HG02970 (cell line): ENCODE measurements at regions not wholly inside any gene's neighbourhood (a gene's known extent, or its start where the extent isn't known, plus 50 kb on each side); places are given as distances from the start of the nearest gene placed in this dataset.
"Not testable (repeated sequence)": the region's sequence is repeated elsewhere in the genome, so short reads cannot be mapped to it uniquely, and the experiment has no call there.

ENCODE experiments used
- ATAC-seq: cut with Tn5 transposase; IDR thresholded peaks from one replicate; pipeline ENCODE4 v1.9.1; 2021; ENCODE audit warnings: mild to moderate bottlenecking, moderate library complexity, moderate number of reproducible peaks; ENCODE audit not compliant: unreplicated experiment, low FRiP score

DNA sequence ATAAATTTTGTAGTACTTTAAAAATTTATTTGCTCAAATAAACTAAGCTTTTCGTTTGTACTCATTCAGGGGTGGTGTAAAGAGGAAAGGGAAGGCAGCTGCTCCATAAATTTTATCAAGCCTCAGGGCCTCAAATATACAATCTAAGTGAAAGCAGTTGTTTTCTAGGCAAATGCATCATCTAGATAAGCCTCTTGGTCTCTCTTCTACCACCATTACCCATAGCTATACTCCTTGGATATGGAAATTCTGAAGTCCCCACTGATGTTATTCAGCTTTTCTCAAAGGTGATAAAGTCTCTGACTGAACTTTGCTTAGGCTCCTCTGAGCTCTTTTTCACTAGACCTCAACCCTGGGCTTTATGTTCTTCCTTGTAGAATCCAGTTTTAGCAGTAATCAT, 1313.1 kb downstream of the JRKL start:
- no peak for ATAC-seq

DNA sequence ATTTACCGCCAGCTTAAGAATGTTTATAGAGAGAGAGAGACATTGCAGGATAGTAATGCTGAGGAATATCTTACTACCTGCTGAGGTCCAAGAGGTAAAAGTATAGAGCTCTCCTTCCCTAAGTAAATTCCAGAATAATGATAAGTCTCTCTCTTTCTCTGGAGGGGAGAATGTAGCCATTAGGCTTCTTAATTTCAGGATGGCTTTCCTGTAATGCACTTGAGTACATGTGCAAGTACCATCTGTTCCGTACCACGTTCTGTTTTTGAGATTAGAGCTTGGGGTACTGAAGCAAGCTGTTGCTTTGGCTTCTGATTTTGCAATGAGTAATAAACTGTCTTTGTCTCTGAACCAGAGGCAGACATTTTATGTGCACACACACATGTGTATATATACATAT, 1314.0 kb downstream of the JRKL start:
- ATAC-seq, result no peak

DNA sequence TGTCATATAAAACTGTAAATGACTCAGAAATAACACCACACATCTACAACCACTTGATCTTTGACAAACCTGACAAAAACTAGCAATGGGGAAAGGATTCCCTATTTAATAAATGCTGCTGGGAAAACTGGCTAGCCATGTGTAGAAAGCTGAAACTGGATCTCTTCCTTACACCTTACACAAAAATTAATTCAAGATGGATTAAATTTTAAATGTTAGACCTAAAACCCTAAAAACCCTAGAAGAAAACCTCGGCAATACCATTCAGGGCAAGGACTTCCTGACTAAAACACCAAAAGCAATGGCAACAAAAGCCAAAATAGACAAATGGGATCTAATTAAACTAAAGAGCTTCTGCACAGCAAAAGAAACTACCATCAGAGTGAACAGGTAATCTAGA, 1315.3 kb upstream of the CNTN5 start:
- not testable (repeated sequence) for ATAC-seq

DNA sequence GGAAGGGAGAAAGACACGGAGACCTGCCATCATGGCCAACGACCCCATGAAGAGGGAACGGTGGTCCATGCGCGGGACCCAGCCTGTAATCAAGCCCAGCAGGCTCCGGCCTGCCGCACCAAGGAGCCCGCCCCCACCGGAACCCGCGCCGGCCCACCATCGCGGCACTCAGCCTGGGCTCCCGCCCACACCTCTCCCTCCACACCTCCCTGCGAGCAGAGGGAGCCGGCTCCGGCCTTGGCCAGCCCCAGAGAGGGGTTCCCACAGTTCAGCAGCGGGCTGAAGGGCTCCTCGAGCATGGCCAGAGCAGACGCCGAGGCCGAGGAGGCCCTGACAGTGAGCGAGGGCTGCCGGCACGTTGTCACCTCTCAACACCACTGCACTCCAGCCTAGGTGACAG, 1302.8 kb upstream of the CNTN5 start:
- no peak for ATAC-seq

DNA sequence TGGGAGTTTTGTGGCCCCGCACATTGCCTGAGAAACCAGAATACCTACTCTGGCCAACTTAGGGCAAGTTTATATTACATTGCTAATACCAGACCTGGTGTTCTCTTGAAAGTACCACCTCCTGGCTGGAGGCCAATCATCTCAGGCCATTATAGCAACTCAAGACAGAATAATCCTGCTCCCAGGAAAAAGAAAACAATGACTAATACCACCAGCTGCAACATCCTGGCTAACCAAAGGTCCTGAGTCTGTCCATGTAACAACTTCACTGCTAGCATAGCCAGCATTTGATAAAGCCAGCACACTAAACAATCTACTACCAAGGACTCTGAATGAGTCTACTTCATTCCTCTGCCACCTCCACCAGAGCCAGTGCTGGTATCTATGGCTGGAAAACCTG, 1298.7 kb upstream of the CNTN5 start:
- no peak for ATAC-seq

DNA sequence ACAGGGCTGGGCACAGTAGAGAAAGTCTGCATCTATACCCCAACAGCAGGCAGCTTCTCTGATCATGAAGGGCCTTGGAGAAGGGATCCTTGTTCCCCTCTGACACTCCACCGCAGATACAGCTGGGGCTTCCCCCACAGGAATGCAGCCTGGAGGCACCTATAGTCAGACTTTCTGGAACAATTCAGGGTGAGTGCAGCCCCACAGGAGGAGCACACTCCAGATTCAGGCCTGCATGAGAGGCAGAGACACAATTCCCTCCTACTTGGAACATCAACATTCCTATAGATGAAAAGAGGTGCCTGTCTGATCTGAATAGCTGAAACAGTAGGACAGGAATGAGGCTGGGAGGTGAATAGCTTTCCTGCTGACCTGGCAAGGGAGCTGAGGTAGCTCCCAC, 1298.0 kb upstream of the CNTN5 start:
- ATAC-seq, result no peak

DNA sequence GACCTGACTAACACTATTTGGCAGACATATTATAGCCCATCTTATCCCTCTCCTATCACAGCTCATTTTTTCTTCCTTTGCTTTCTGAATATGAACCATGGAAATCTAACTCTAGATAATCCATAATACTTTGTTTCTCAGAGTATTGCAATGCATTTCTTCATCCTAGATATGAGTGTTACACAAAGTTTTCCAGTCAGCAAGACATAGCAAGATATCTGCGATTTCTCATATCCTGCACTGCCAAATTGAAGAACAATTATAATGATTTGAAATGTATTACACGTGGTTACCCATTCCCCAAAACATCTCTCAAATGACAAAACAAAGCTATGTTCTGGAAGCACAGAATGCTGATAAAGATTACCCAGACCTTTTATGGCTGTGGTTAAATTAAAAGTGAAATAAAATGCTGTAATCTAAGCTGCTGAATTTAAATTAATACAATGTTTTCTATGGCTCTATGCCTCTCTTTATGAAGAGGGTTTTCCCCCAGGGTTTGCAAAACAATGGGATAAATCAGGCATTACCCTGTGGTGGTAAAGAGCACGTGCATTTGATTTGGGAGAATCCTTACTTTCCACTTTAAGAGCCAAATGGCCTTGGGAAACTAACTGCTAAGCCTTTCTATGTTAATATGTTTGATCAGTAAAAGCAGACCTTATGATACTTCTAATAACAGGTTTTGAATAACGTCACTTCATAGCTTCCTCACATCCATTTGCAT, 1291.0 kb upstream of the CNTN5 start:
- ATAC-seq, result no peak

DNA sequence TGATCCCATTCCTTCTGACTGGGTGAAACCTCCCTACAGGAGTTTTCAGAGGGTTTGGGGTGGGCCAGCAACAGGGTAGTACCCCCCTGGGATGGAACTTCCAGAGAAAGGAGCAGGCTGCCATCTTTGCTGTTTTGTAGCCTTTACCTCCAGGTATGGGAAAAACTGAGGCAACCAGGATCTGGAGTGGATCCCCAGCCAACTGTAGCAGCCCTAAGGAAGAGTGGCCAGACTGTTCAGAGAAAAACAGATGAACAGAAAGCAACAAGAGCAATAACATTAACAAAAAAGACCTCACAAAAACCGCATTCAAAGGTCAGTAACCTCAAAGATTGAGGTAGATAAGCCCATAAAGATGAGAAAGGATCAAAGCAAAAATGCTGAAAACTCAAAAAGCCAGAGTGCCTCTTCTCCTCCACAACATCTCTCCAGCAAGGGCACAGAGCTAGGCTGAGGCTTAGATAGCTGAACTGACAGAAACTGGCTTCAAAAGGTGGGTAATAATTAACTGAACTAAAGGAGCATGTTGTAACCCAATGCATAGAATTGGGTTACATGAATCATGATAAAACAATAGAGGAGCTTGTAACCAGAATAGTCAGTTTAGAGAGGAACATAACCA, 1288.6 kb upstream of the CNTN5 start:
- no peak for ATAC-seq

DNA sequence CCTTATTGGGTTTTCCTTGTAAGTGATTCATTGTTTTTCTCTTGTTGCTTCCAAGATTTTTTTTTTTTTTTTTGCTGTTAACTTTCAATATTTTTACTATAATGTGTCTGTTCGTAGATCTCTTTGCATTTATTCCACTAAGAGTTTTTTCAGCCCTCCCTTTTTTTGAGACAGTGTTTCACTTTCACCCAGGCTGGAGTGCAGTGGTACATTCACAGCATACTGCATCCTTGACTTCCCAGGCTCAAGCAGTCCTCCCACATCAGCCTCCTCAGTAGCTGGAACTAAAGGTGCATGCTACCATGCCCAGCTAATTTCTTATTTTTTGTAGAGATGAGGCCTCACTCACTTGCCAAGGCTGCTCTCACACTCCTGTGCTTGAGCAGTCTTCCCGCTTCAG, 1282.0 kb upstream of the CNTN5 start:
- no peak for ATAC-seq

DNA sequence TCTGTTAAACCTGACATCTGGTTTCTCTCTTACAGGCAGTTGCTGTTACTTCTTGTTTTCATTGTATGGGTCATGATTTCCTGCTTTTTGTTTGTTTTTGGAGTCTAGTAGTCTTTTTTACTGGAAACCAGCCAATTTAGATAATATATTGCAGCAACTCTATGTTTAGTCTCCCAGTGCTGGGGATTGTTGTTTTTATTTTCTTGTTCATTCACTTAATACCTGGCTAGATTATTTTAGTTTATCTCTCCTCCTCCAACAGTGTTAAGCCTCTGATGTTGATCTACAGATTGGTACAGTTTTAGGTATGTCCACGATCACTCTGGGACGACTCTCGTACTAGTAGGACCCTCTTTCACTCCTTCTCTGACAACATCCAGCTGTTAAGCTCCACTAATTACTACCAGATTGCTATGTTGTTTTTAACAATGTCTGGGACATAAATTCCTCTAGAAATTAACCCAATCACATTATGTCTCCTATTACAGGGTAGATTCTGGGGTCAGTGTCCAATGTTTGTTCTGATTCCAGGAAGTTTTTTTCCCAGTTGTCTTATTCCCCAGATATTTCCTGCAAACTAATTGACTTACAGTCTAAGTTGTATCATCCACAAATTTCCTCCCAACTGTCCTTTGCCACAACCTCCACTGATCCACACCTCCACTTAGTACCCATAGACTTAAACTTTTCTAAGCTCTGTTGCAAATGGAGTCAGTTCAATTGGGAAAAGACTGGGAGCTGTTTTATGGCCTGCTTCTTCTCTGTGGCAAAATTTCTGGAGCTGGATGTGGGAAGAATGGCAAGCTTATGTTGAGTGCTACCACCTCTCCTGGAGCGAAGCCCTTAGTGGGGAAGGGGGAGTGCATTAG, 1280.6 kb upstream of the CNTN5 start:
- ATAC-seq, result no peak

DNA sequence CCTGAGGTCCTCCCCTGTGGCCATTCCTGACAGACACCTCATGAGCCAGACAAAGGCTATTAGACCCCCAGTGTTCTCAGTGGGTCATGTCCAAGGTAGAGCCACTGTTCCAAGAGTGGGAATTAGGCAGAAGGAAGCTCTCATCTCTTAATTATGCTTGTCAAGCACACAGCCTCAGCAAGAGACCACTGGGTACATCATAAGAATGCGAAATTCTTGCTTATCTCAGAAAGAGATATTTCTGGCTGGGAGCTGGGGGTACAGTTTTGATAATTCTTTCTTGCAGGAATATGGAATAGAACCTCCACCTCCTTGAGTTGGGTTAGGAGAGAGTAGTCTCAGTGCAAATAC, 1280.0 kb upstream of the CNTN5 start:
- no peak for ATAC-seq

DNA sequence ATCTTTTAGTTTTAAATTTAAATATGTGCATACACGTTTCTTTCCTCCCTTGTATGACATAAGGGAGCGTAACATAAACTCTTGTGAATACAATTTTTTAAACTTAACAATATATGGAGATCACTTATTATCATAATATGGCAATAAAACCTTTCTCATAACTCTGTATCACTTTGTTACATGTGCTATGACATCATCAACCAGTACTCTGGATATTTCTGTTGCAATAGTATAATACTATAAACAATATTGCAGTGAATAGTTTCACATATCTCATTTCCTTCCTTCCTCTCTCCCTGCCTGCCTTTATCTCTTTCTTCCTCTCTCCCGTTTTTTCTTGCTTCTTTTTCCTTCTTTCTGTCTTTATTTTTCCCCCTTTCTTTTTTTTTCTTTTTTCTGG, 1278.0 kb upstream of the CNTN5 start:
- ATAC-seq, result no peak

DNA sequence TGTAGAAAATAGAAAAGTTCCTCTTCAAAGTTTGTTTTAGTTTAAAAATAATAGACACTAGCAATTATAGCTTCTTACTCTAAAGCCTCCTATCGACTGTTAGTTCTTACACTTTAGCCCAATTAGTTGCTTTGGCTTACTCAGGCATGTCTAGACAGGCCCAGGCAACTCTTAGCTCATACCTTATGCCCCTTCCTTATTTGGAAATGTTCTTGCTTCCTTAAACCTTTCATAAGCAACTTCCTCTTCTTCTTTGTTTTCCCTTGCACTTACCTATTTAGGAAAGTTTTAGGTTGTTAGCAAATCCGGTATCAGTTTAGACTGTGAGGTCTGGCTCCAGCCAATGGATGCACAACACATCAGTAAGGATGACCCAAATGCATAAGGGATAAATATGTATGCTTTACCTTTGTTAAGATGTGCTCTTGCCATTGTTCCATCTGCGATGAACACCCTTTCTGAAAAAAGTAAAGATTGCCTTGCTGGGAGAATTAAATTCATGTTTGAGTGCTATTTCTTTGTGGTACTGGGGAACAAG, 1277.5 kb upstream of the CNTN5 start:
- ATAC-seq, result no peak

DNA sequence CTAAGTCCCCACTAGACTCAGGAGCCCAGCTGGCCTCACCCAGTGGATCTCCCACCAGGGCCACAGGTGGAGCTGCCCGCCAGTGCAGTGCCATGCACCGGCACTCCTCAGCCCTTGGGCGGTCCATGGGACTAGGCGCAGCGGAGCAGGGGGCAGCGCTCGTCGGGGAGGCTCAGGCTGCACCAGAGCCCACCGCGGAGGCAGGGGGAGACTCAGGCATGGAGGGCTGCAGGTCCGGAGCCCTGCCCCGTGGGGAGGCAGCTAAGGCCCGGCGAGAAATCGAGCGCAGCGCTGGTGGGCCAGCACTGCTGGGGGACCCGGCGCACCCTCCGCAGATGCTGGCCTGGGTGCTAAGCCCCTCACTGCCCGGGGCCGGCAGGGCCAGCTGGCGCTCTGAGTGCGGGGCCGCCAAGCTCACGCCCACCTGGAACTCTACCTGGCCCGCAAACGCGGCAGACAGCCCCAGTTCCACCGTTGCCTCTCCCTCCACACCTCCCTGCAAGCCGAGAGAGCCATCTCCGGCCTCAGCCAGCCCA, 1275.2 kb upstream of the CNTN5 start:
- no peak for ATAC-seq

DNA sequence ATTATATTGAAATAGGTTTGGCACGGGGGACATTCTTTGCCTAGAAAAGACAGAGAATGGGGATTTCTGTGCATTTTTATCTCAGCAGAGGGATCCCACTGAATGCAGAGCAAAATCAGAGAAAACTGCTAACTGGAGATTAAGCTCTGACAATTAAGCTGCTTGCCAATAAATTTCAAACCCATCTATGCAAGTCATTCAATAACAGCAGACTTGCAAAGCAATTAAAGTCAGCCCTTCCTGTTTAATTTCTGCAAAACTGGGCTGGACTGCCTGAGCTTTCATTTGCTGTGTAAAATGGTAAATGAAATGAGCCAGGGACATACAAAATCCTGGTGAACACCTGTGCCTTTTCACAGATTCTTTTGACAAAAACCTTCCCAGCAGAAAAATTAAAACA, 1273.9 kb upstream of the CNTN5 start:
- no peak for ATAC-seq

DNA sequence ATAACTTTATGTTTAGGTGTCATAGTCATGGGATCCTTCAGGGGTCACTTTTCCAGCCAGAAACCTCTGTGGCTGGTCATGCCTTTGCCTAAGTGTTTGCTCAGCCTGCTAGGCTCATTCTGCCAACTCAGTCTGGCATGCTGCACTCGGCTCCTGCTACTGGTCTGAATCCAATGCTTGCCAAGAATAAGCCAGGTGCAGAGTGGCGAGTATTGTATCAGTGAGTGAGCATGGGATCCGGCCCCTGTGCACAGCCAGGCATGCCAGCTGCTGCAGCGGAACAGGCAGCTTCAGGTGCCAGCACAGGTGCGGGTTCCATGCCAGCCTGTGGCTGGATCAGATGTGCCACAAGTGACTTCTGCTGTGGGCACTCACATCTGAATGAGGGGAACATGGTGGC, 1269.3 kb upstream of the CNTN5 start:
- ATAC-seq, result no peak

DNA sequence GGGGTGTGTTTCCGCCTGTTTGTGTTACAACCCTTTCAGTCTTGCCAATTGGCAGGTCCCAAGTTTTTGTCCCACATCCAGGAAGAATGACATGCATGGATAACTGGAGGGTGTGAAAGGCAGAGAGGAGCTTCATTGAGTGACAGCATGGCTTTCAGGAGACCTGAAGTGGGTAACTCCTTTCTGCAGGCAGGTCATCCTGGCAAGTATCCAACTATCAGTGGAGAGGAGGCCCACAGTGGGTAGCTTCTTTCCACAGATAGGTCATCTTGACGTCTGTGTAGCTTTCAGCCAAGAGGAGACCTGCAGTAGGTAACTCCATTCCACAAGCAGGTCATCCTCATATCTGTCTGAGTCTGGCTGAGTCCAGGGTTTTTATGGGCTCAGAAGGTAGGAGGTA, 1268.8 kb upstream of the CNTN5 start:
- no peak for ATAC-seq

DNA sequence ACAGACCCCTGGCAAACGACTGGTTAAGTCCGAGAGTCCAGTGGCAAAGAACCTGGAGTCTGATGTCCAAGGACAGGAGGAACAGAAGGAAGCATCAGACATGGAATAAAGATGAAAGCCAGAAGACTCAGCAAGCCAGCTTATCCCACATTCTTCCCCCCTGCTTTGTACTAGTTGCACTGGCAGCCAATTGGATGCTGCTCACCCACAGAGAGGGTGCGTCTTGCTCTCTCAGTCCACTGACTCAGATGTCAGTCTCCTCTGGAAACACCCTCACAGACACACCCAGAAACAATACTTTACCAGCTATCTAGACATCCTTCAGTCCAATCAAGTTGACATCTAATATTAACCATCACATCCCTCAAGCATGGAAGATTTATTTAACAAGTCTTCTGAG, 1265.8 kb upstream of the CNTN5 start:
- no peak for ATAC-seq

DNA sequence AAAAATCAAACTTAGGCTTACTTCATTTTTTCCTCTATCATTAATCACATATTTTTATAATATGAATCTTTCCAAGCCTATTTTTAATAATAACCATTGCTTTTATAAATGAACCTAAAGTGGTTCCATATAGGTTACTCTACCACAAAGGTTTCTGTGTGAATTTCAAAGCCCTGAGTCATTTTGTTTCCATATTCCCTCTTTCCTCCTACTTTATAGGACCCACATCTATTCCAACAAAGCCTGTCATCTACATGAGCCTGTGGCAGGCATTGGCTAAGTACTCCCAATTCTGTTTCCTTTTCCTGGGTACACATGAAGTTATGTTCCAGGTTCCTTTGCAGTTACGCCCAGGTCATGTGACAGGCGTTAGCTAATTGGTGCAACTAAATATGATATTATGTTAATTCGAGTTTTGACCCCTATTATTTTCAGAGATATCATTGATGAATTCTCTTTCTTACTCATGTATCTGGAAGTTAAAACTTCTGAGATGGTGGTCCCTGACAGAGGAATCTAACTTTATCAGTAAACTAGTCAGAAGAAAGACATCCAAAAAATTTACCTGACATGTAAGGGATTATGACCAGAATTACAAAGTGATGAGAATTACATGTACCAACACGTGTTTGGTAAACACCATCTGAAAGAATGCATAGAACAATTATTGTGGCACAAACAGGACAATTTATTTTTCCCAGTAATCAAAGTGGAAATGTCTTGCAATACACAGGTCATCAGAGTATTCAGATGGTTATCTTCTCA, 1264.0 kb upstream of the CNTN5 start:
- no peak for ATAC-seq

DNA sequence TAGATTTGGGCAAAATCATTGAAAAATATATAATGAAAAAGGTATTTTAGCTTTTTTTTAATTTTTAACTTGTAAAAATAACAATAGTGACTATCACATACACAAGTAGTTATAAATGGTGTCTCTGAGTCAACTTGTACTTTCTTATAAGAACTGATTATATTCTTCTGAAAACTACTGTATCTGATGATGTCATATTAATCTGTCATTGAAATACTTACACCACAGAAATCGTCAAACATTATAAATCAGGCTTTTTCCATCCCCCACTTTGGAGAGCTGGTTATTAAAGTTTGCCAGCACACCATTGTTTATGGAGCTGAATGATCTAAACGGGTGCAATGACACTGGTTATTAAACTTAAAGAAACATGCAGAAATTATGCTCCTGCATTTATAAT, 1259.6 kb upstream of the CNTN5 start:
- ATAC-seq, result no peak
